DOHH2 (cell line): ENCODE measurements at regions not wholly inside any gene's neighbourhood (a gene's known extent, or its start where the extent isn't known, plus 50 kb on each side); places are given as distances from the start of the nearest gene placed in this dataset.

Experiments used
- H3F3A ChIP-seq: fragments of 200-600 bp; sonication (generic), shearing (Covaris generic); 2 replicates; pipeline ENCODE4 v1.6.0; 2016; ENCODE audit warnings: antibody characterized with exemption, mild to moderate bottlenecking; ENCODE audit not compliant: control insufficient read depth, insufficient read depth
- H3K27ac ChIP-seq: fragments of 200-600 bp; sonication (generic); 2 replicates; pipeline ENCODE4 v1.5.1; 2014; ENCODE audit warnings: low read depth, mild to moderate bottlenecking, low read length, moderate library complexity
- H3K27me3 ChIP-seq: fragments of 200-600 bp; sonication (generic); 2 replicates; pipeline ENCODE4 v1.6.1; 2014; ENCODE audit warnings: mild to moderate bottlenecking, low read length, mixed read lengths; ENCODE audit not compliant: control insufficient read depth
- H3K36me3 ChIP-seq: fragments of 200-600 bp; sonication (generic); 2 replicates; pipeline ENCODE4 v1.6.1; 2014; ENCODE audit warnings: mild to moderate bottlenecking, low read length, moderate library complexity, mixed read lengths; ENCODE audit not compliant: control insufficient read depth
- H3K4me1 ChIP-seq: fragments of 200-600 bp; sonication (generic); 2 replicates; pipeline ENCODE4 v1.6.1; 2014; ENCODE audit warnings: mild to moderate bottlenecking, low read length, mixed read lengths; ENCODE audit not compliant: control insufficient read depth
- H3K4me2 ChIP-seq: fragments of 200-600 bp; sonication (generic); 2 replicates; pipeline ENCODE4 v1.6.0; 2014; ENCODE audit warnings: mild to moderate bottlenecking, low read length, moderate library complexity
- H3K4me3 ChIP-seq: fragments of 200-600 bp; sonication (generic); 2 replicates; pipeline ENCODE4 v1.5.1; 2014; ENCODE audit warnings: mild to moderate bottlenecking, low read length, mixed read lengths
- H3K79me2 ChIP-seq: fragments of 200-600 bp; sonication (generic); 2 replicates; pipeline ENCODE4 v1.6.1; 2014; ENCODE audit warnings: mild to moderate bottlenecking, low read length, mixed read lengths; ENCODE audit not compliant: control insufficient read depth
- H3K9me2 ChIP-seq: fragments of 200-600 bp; sonication (generic); replicated peaks from 2 replicates; pipeline ENCODE4 v1.6.1; 2014; ENCODE audit warnings: mild to moderate bottlenecking, low read length, mixed read lengths; ENCODE audit not compliant: control insufficient read depth
- H3K9me3 ChIP-seq: fragments of 200-600 bp; sonication (generic); 2 replicates; pipeline ENCODE4 v1.6.1; 2014; ENCODE audit warnings: antibody characterized with exemption, low read length, mixed read lengths; ENCODE audit not compliant: control insufficient read depth, insufficient read depth
- H4K20me1 ChIP-seq: fragments of 200-600 bp; sonication (generic); 2 replicates; pipeline ENCODE4 v1.6.0; 2014; ENCODE audit warnings: low read depth, mild to moderate bottlenecking, antibody characterized with exemption, low read length, moderate library complexity; ENCODE audit not compliant: control insufficient read depth, insufficient read depth
- EZH2phosphoT487 ChIP-seq: fragments of 200-600 bp; sonication (generic); IDR thresholded peaks from 2 replicates; pipeline ENCODE4 v1.6.1; 2017; ENCODE audit warnings: borderline replicate concordance, mild to moderate bottlenecking, antibody characterized with exemption, low read length, moderate library complexity, mixed read lengths
- TF ChIP-seq, protein P1 (sequence below): fragments of 200-600 bp; sonication (generic); IDR thresholded peaks from one replicate; pipeline ENCODE4 v1.5.1; 2014; ENCODE audit warnings: antibody characterized with exemption, mild to moderate bottlenecking, low read depth, low read length; ENCODE audit not compliant: poor library complexity, severe bottlenecking

DNA sequence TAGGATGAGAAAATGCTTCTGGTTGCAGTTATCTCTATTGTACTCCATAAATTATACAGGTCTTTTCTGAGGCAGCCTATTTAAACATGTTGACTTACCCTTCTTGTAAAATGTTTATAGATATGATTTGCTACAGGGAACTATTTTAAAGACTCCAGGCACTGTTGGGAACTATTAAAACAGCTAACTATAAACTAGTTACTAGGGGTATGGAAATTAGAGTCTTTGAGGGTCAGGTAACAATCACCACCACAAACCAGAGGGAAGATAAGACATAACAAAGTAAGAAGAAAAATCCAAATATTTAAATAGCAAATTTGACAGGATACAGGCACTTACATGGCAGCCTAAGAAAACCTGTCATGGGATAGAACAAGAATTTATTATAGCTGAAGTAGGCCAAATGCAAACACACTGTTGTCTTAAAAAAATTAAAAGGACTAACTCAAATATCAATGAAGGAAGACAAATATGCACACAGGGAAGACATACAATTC is 251.0 kb upstream of the CWC22 start:
- TF ChIP-seq EZH2phosphoT487: no peak
- TF ChIP-seq, protein P1, sequence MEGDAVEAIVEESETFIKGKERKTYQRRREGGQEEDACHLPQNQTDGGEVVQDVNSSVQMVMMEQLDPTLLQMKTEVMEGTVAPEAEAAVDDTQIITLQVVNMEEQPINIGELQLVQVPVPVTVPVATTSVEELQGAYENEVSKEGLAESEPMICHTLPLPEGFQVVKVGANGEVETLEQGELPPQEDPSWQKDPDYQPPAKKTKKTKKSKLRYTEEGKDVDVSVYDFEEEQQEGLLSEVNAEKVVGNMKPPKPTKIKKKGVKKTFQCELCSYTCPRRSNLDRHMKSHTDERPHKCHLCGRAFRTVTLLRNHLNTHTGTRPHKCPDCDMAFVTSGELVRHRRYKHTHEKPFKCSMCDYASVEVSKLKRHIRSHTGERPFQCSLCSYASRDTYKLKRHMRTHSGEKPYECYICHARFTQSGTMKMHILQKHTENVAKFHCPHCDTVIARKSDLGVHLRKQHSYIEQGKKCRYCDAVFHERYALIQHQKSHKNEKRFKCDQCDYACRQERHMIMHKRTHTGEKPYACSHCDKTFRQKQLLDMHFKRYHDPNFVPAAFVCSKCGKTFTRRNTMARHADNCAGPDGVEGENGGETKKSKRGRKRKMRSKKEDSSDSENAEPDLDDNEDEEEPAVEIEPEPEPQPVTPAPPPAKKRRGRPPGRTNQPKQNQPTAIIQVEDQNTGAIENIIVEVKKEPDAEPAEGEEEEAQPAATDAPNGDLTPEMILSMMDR: no peak
- no peak overlapping the region for H3K4me2 ChIP-seq

DNA sequence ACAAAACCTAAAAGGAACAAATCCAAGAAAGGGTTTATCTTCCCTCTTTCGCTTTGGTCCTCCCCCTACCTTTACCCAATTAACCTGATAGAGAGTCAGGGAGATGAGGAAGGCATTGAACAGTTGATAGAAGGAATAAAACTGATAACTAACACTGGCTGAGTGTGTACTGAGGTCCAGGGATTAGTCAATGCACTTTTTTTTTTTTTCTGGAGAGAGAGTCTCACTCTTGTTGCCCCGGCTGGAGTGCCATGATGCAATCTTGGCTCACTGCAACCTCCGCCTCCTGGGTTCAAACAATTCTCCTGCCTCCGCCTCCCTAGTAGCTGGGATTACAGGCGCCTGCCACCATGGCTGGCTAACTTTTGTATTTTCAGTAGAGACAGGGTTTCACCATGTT is 250.2 kb upstream of the CWC22 start:
- H3K79me2 ChIP-seq: no peaks in the 10 kb centered on the region
- H3K36me3 ChIP-seq: no peaks in the 10 kb centered on the region
- H3K27ac ChIP-seq: no peak overlapping the region
- no peak overlapping the region for H3K4me3 ChIP-seq
- no peaks in the 10 kb centered on the region for H4K20me1 ChIP-seq
- H3K27me3 ChIP-seq: no peaks in the 10 kb centered on the region
- no peaks in the 10 kb centered on the region for H3K4me1 ChIP-seq
- H3K4me2 ChIP-seq: no peak overlapping the region
- no peaks in the 10 kb centered on the region for H3K9me3 ChIP-seq
- H3K9me2 ChIP-seq: no peaks in the 10 kb centered on the region
- TF ChIP-seq, protein P1: no peak
- no peak for TF ChIP-seq EZH2phosphoT487
- H3F3A ChIP-seq: no peaks in the 10 kb centered on the region

More for the DNA sequence above, 251.0 kb upstream of the CWC22 start:
- no peak overlapping the region for H3K27ac ChIP-seq
- H3K4me1 ChIP-seq: no peaks in the 10 kb centered on the region
- H3F3A ChIP-seq: no peaks in the 10 kb centered on the region
- H3K36me3 ChIP-seq: no peaks in the 10 kb centered on the region
- no peaks in the 10 kb centered on the region for H3K9me3 ChIP-seq
- H3K79me2 ChIP-seq: no peaks in the 10 kb centered on the region
- no peak overlapping the region for H3K4me3 ChIP-seq
- H4K20me1 ChIP-seq: no peaks in the 10 kb centered on the region
- H3K27me3 ChIP-seq: no peaks in the 10 kb centered on the region
- H3K9me2 ChIP-seq: no peaks in the 10 kb centered on the region

DNA sequence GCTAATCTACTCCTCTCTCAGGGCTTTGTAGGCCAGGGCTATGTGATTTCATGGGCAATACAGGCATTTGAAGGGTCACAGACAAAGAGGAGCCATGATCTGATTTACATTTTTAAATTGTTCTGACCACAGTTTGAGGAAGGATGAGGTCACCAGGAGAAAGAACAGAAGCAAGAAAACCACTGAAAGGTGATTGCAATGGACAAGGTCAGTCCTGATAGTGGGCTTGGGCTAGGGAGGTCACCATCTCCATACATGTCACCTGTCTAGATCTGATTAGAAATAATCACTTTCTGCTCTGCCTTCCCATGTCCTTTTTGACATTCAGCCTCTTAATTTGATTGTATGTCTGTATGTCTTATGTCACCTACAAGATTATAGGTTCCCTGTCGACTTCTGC is 248.9 kb upstream of the CWC22 start:
- Histone ChIP-seq H3F3A (no peaks in the 10 kb centered on the region), H3K9me3 (no peaks in the 10 kb centered on the region), H3K79me2 (no peaks in the 10 kb centered on the region), H3K36me3 (no peaks in the 10 kb centered on the region), H3K27ac (no peak overlapping the region), H3K4me1 (no peaks in the 10 kb centered on the region), H4K20me1 (no peaks in the 10 kb centered on the region), H3K4me2 (no peak overlapping the region), H3K27me3 (no peaks in the 10 kb centered on the region), H3K4me3 (no peak overlapping the region), H3K9me2 (no peaks in the 10 kb centered on the region)
- no peak for TF ChIP-seq EZH2phosphoT487
- TF ChIP-seq, protein P1: no peak
